ENCODE measurements at regions not wholly inside any gene's neighbourhood (a gene's known extent, or its start where the extent isn't known, plus 50 kb on each side); places are given as distances from the start of the nearest gene placed in this dataset.

GRCh38 chr5:128913551-128913950 lies 51.7 kb upstream of the SLC27A6 start:
- no peaks in the 10 kb centered on the region for H3K27me3 ChIP-seq (ENCODE audit: control insufficient read depth, insufficient read depth, low read length)
- ChIA-PET CTCF (no interaction called here), POLR2A (no interaction called here)
- no peak overlapping the region for H3K4me3 ChIP-seq (ENCODE audit: low read depth in 2 of 2, low read length in 2 of 2)
- DNase-seq (ENCODE audit: low read depth, low spot score) (no peak), ATAC-seq (no peak)
- no TSS peak for BruUV-seq (replicated peaks)
- TF ChIP-seq POLR2AphosphoS5 (IDR thresholded peaks at IDR 0.05; ENCODE audit: low read depth, low read length) = no peak
- TF ChIP-seq CTCF (IDR thresholded peaks at IDR 0.05) = no peak
- no peak for TF ChIP-seq REST (IDR thresholded peaks at IDR 0.05; ENCODE audit: insufficient read depth in 1 of 2, low read depth in 2 of 2, low read length in 1 of 2)
- TF ChIP-seq TCF7L2 (IDR thresholded peaks at IDR 0.05; ENCODE audit: low read depth, low read length) = no peak
- TF ChIP-seq SIN3A (IDR thresholded peaks at IDR 0.05; ENCODE audit: borderline replicate concordance, insufficient read depth, low read depth, low read length) = no peak
- in situ Hi-C loops (cut with HindIII; ENCODE audit: low pct_unique_long_range_greater_than_20kb, low sequenced_read_pairs) (no loop called here), intact Hi-C loops (cut with micrococcal nuclease; ENCODE audit: unreplicated experiment) (no loop called here)
- no peaks in the 10 kb centered on the region for H3K9me3 ChIP-seq (ENCODE audit: control insufficient read depth, insufficient read depth, low read depth, low read length)
- no peak overlapping the region for H3K27ac ChIP-seq (ENCODE audit: low read length)
- no peaks in the 10 kb centered on the region for H3K4me1 ChIP-seq (ENCODE audit: control insufficient read depth, insufficient read depth, low read length)
- no peaks in the 10 kb centered on the region for H3K36me3 ChIP-seq (ENCODE audit: control insufficient read depth, insufficient read depth, low read length)
